RKO (cell line): ENCODE measurements at regions not wholly inside any gene's neighbourhood (a gene's known extent, or its start where the extent isn't known, plus 50 kb on each side); places are given as distances from the start of the nearest gene placed in this dataset.
"Not testable (repeated sequence)": the region's sequence is repeated elsewhere in the genome, so short reads cannot be mapped to it uniquely, and the experiment has no call there.

ENCODE experiments used
- DNase-seq: peaks from one replicate; pipeline ENCODE4 v3.0.0-alpha.2; 2016; ENCODE audit warnings: low spot score

DNA sequence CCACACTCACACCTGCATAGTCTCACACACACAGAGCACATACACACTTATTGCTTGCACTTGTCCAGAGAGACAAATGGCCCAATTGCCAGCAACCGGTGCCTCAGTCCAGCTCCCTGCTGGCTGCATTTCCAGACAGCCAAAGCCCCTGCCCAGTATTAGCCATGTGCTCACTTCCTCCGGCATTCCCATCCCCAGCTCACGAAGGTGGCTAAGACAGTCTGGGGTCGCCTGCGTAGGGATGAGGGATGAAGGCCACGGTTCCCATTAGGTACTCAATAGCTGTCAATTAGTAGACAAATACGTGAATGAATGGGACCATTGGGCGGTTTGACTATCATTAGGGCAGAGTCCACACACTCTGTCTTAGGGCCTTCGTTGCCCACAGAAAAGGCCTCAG lies 146.8 kb upstream of the EGLN3 start:
- DNase-seq = no peak

DNA sequence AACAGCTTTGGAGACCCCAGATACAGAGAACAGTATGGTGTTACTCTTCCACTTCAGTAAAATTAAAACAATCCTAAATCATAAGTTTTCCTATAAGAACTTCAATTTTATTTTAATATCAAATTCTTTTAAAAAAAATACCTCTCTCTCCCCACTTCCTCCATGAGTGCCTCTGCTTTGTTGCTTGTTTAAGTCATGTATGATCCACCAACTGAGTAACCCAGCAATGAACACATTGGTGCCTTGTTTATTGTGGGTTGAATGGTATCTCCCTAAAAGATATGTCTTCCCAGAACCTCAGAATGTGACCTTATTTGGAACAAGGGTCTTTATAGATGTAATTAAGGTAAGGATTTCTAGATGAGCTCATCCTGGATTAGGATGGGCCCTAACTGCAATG lies 143.5 kb upstream of the EGLN3 start:
- no peak for DNase-seq

DNA sequence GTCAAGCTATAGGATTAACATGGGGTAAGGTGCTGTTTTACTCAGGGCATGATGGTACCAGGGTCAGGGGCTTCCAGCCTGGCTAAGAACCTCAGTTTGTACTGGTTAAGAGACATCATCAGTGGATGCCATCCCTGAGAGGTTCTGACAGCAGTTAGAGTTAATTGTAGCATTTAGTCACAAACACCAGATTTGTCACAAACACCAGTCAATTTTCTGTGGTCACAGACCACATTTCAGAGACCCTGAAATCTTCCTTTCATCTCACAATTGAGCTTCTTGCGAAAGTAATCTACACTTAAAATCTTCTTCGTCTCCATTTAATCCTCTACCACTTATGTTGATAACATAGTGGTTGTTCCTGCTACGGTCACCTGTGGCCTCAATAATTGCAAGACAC lies 143.0 kb upstream of the EGLN3 start:
- no peak for DNase-seq

DNA sequence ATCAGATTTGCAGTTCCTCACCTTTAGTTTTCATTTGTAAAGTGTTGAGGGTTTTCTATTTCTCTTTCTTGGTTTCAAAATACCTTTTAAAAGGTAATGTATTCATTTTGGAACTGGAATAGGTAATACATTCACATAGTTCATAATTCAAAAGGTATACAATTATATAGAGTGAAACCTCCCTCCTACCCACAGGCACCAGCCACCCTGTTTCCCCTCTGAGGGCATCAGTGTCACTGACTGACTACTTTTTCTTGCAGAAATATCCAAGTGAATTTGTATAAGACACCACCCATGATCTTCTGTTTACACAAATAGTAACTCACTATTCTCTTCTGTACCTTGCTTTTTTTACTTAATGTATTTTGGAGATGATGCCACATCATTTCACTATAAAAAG lies 139.6 kb upstream of the EGLN3 start:
- no peak for DNase-seq

DNA sequence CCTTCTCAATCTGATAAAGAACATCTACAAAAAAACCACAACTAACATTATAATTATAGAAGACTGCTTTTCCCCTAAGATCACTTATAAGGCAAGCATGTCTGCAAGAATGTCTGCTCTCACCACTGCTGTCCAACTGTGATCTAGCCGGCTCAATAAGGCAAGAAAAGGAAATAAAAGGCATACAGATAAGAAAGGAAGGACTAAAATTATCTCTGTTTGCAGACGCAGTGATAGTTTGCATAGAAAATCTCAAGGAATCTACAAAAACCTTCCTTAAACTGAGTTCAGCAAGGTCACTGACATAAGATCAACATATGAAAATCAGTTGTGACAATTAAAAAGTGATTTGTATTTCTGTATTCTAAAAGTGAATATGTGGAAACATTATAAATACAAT lies 138.0 kb upstream of the EGLN3 start:
- DNase-seq = no peak

DNA sequence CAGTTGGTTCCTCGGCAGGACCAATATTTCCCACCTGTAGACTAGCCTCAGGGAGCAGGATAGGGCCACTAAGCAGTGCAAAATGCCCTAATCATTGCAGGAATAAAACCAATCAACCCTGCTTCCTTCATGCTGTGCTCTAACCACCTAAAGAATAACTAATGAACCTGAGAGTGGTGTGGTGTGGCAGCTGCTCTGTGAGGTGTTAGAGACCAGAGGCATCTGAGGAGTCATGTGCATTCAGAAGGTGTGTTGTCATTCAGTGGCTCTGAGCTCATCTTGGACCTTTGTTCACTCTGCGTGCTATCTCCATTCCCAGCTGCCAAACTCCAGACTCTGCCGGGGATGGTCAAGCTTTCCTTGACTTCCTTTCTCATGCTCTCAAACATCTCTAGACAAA lies 136.7 kb upstream of the EGLN3 start:
- DNase-seq = no peak

DNA sequence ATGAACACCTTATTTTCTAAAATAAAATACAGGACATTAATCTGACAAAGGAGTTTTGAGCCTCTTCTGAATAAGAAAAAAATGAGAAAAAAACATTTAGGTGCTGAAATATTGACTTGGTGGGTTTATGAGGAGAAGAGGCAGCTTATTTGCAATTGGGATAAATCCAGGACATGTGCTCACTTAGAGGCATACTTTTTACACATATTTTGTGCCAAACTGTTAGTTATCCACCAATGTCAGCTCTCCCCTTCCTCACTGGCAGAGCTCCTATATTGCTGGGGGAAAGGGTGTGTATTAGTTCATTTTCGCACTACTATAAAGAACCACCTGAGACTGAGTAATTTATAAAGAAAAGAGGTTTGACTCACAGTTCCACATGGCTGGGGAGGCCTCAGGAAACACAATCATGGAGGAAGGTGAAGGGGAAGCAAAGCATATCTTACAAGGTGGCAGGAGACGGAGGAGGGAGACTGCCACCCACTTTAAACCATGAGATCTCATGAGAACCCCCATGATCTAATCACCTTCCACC lies 135.4 kb upstream of the EGLN3 start:
- no peak for DNase-seq

DNA sequence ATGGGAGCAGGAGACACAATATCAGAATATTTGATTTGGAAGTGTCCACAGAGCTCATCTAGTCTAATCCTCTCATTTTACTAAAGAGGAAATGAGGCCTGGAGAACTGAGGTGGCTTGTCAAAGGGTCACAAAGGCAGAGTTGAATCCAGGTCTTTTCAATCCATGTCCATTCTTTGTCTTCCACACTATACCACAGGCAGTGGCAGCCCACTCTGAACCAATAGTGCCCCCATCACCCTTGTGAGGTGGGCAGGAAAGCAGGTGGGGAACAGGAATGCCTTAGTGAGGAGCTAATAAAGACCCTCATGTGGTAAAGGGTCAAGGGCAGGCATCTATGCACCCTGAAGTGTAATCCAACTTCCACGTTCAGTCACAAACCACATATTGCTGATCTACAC lies 134.8 kb upstream of the EGLN3 start:
- no peak for DNase-seq

DNA sequence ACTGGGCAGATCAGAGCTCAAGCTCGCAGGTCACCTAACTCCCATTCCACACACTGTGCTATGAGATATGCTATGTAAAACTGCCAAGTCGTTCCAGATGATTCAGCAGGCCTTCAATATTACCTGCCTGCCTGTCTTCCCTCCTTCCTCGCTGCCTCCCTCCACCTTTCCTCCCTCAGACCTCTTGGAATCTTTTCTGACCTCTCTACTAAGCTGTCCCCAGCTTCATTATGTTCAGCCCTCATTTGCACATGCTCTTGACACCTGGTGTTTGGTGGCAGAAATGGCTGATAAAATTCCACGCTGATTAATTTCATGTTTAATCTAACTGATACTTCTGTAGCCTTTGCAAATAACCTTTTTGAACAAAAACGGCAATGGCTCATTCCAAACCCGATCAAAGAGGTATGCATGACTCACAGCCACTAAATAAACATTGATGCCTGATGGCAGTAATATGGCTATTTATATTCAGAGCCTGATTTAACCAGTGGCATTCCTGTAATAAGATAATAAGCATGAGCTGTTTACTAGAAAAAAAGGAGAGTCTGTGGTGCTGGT lies 130.8 kb upstream of the EGLN3 start:
- no peak for DNase-seq

DNA sequence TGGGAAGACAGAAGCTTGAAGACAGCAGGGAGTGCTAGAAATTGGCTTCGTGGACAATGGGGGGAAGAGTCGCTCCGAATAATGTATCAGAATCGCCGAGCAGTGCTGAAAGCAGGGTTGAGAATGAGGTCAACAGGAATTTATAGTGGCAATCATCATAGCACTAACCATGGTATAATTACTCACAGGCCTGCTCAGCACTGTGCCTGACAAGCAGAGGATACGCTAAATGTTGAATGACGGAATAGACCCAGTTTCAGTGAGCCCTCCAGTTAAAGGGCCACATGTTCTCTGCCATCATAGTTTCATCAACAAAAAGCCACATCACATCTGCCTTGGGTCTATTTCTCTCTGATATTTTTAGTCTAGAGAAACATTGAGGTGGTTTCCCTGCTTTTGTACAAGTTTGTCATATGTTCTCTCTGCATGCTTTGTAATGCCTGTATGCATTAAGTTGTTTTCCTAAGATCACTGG lies 130.3 kb upstream of the EGLN3 start:
- DNase-seq = no peak

DNA sequence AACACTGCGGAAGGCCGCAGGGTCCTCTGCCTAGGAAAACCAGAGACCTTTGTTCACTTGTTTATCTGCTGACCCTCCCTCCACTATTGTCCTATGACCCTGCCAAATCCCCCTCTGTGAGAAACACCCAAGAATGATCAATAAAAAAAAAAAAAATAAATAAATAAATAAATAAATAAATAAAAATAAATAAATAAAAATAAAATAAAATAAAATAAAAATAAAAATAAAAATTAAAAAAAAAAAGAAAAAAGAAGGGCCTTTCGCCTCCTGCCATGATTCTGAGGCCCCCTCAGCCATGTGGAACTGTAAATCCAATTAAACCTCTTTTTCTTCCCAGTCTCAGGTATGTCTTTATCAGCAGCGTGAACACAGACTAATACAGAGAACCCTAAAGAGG lies 128.8 kb upstream of the EGLN3 start:
- DNase-seq = not testable (repeated sequence)

DNA sequence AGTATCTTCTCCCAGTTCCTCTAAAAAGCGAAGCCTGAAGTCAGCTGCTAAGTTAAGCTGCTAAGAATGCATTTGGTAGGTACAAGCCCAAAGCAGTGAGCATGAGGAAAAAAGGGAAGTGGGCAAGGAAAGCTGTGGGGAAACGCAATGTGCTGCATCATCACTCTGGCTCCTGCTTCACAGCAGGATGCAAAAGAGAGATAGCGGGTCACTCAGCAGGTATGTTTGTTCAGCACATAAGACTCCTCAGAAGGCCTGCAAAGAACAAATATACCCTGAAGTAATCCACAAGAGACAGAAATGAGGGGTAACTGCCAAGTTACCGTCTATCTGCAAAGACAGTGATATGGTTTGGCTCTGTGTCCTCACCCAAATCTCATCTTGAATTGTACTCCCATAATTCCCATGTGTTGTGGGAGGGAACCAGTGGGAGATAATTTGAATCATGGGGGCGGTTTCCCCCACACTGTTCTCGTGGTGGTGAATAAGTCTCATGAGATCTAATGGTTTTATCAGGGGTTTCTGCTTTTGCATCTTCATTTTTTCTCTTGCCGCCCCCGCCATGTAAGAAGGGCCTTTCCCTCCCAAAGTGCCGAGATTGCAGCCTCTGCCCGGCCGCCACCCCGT lies 127.4 kb upstream of the EGLN3 start:
- no peak for DNase-seq

DNA sequence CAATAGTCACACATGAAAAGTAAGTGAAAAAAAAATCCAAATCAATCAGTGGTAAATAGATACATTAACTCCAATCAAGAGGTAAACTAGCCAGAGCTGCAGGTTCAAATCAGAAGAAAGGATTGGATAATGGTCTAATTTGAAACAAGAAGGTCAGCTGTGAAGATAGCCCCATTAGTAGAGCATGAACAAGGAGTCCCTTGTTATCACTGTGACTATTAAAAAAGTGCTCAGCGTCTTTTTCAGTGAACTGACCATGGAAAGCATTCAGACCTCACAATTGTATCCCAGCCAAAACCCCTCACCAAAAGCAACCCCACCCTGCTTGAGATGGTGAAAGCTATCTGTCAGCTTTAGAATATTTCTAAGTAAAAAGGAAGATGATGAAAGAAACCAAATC lies 125.0 kb upstream of the EGLN3 start:
- DNase-seq = no peak

DNA sequence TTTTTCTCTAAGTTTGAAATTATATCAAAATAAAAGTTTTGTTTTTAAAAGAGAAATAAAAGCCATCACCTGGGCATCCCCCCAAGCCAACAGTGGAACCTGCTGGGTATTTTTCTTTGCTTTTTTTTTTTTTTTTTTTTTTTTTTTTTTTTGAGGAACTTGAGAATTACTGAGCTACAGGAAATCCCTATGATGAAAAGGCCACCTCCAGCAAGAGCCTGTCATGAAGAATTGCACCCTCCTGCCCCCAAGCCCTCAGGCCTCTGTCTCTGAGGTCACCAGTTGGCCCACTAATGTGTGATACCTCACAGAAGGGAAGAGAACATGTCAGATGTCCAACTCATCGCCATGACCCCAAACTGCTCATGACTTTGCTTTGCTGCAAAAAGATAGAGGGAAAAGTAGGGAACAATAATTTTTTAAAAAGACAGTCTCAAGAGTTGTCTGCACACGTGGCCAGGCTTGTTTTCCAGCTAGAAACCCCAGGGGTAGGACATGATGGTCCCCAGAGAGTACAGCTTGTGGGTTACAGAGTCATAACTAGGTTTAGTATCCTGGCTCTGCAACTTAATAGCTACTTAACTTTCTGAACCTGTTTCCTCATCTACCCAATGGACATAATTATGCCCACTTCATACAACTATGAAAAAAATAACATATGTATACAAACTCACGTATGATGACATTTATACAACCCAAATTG lies 124.3 kb upstream of the EGLN3 start:
- DNase-seq = no peak

DNA sequence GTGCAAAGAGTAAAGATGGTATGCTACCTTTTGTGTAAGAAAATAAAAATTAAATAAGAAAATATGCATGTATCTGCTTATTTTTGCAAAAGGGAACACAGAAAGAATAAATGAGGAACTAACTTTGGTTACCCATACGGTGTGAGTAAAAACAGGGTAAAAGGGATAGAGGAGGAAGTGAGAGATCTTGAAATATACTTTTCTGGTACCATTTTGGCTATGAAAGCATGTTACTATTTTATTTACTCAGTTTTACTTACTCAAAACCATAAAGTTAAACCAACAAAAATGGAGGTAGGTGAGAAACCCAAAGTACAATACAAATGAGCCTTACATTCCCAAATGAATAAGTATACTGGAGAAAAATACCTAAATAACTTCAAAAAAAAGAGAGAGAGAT lies 122.0 kb upstream of the EGLN3 start:
- no peak for DNase-seq

DNA sequence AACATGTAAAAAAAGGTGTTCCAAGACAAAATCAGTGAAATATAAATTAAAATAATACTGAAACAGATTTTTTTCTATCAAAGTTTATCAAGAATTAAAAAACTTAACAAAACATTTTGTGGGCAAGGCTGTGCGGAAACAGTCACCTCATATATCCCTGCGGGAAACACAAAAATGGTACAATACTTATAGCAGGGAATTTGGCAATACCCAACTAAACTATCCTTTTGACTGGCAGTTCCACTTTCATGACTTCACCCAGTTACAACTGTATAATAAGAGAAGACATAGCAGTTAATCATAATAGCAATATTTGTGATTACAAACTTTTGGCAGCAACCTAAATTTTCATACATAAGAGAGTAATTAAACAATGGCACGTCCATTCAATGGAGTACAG lies 121.5 kb upstream of the EGLN3 start:
- no peak for DNase-seq

DNA sequence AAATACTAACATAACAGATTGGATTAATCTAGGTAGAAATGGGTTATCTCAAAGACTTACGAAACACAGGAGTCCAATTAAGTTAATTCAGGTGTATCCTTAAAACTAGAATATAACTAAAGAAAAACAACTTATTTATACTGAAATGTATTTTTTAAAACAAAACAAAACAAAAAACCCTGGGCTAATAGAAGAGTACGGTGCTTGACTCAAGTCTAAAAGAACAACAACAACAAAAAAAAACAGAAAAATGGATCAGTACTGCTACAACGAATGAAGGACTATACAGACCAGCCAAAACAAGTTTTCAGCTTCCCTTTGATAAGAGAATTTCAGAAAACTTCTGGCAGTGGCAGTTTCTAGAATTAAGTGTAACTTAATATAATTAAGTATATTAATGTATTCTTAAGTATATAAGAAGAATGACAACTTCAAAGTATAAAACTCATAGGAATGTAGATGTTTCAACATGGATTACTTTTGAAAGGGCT lies 120.1 kb upstream of the EGLN3 start:
- no peak for DNase-seq

DNA sequence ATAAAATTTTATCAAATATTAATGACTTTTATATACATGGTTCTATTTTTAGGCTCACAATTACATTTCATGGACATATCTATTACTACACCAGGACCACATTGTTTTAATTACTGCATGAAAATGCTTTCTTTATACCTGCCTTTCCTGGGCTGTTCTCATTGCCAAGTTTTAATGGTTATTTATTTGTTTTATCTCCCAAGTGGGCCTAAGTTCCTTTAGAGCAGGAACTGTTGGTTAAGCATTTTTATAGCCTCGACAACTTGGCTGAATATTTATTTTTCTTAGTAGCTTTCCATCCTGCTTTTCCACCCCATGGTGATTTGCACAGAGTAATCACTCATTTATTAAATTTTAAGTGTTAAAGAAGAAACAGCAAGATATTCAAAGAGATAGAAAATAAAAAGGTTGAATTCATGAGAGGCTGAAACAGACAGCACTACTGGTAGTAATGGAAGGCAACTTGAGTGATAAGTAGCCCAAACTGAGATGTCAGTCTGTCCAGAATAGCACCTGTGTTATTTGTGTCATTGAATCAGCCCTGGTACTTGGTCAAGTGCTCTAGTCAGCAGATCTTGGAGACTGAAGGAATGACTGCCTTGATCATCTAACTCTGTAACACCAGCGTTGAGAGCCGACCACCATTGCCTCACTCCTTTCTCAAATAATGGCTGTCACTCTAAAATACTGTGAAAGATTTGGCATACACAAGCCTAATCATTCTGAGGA lies 119.1 kb upstream of the EGLN3 start:
- no peak for DNase-seq

DNA sequence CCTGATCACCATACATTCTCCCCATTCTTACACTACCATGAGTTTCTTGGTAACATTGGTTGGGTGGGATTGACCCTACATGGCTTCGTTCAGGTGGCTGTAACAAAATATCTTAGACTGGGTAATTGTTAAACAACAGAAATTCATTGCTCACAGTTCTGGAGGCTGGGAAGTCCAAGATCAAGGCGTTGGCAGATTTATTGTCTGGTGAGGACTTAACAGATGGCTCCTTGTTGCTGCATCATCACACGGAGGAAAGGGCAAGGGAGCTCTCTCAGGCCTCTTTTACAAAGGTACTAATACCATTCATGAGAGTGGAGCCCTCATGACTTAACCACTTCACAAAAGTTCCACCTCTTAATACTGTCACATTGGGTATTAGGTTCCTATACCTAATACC lies 116.7 kb upstream of the EGLN3 start:
- DNase-seq = no peak

DNA sequence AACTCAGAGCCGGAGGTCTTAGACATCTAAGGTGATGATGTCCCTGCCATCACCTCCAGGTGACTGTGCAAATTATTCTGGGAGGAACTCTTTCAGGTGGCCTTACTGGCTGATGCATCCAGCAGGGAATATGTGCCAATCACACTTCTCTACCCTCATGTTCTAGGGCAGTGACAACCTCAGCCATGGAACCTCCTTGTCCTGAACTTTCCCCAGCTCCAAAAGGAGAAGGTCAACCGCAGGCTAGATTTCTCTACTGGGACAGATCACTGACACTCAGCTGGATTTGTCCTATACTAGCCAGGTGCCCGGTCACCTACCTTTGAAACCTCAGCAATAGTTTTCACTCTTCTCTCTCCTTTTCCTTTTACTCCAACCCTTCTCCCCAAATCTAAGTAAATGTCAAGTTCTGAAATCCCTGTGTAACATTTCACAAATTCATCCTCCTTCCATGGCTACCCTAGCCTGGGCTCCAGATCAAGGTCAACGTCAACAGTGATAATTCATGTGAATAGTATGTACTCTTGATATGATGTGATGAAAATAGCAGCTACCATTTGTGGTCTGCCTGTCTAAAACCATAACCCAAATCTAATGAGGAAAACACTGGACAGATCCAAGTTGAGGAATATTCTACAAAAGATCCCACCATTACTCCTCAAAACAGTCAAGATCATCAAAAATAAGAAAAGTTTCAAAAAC lies 115.0 kb upstream of the EGLN3 start:
- DNase-seq = no peak

DNA sequence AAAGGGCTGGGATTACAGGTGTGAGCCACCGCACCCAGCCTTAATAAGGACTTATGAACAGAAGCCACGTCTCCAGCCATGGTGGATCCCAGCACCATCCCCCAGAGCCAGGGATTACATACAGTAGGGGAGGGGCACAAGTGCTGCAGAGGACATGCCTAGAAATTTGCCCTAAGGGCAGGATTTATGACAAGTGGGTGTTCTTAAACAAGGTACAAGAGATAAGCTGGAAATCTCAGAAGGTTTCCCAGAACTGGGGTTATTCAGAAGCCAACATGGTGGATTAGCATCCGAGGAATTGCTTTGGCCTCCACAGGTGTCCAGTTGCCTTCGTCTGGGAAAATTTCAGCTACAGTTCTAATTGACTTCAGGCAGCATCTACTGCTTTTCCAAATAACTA lies 114.4 kb upstream of the EGLN3 start:
- no peak for DNase-seq

DNA sequence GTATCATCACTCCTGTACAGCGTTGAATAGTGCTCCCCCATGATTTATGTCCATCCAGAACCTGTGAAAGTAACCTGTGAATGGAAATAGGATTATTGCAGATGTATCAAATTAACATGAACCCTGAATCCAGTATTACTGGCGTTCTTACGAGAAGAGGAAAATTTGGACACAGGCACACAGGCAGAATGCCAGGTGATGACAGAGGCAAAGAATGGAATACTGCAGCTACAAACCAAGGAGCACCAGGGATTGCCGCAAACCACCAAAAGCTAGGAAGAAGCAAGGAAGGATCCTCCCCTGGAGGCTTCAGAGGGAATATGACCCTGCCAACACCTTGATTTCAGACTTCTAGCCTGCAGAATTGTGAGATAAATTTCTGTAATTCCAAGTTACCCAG lies 113.5 kb upstream of the EGLN3 start:
- no peak for DNase-seq
